HG03103 (cell line): ENCODE measurements at regions not wholly inside any gene's neighbourhood (a gene's known extent, or its start where the extent isn't known, plus 50 kb on each side); places are given as distances from the start of the nearest gene placed in this dataset.
"Not testable (repeated sequence)": the region's sequence is repeated elsewhere in the genome, so short reads cannot be mapped to it uniquely, and the experiment has no call there.

Experiments used
- ATAC-seq: cut with Tn5 transposase; IDR thresholded peaks from one replicate; pipeline ENCODE4 v1.9.1; 2021; ENCODE audit warnings: low read depth; ENCODE audit not compliant: unreplicated experiment

DNA sequence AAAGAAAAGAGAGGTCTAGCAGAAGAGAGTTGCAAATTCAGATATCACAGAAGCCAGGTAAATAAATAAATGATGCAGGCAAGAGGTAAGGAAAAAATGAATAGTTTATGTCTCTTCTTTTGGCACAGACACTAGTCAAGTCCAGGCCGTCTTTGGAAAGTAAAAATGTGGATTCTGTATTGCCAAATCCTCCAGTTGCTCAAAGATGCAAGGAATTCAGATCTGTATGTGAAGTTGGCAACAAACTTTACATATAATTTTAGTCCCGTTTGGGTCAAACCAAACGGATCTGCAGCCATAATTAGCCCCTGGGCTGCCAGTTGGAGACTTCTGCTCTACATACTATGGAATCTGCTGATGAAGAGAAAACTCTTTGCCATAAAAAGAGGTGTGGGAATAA, 200.5 kb upstream of the RND3 start:
- ATAC-seq, result no peak

DNA sequence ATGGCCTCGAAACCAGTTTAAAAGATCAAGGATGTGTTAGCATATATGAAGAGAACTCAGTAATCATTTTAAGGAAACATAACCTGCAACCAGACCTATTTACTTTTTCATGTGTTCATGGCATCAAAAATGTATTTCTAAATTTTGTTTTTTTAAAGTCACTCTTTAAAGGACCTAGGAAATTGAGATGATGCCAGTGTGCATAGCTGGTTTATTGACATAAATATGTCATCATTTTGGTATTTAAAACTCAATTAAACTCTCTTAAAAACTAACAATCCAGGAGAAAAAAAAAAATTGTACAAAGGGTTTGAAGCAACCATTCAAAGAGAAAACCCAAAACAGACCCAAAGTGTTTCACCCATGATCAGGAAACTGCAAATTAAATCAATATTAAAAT, 198.9 kb upstream of the RND3 start:
- ATAC-seq, result no peak

DNA sequence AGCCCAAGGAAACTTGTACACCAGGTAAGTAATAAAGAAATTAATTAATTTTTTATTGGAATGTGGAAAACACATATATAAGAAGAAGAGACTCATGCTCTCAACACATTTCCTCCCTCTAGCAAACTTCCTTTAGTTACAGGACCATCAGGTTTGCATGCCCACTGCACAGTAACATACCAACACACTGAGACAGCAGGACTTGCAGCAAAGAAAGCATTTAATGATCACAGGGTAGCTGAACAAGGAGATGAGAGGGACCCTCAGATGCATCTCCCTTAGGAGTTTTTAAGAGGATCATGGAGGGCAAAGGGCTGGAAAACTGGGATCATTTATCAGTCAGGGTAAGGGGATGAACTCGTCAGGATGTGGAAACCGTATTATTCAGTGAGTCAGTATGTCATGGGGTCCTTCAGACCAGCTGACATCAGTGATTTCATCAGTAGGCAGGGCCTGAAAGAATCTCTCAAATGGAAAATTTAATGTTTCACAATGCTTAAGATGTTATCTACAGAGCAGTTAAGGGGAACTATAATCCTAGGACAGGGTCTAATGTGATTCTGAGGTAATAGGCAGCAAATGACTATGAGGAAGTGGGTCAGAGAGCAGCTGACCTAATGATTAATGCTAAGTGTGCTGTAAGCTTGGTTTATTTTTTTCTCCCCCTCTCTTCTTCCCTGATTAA, 193.8 kb upstream of the RND3 start:
- ATAC-seq, result no peak

DNA sequence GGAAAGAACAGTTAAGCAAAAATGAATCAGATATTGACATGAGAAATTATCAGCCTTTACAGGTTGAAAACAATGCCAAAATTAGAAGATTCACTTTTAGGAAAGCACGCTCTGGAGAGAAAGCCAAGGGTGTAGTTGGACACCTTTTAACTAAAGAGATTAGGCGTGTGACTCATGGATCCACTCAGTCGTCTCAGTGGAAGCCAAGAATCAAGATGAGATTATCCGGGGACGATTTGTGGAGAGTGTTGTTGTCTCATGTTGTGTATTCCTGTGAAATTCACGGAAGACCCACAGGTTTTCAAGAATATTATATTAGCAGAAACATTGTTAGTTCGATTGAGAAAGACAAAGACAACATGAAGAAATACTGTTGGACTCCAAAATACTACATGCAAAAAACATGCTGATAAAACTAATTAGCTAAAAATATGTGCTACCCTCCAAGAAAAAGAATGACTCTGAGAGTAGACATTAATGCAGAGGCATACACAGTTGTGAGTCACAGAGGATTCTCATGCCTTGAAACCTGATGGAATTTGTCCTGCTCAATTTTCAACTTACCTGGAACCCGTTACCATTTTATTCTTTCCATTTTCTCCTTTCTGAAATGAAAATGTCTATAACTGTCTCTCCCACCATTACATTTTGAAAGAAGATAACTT, 192.1 kb upstream of the RND3 start:
- ATAC-seq, result no peak

DNA sequence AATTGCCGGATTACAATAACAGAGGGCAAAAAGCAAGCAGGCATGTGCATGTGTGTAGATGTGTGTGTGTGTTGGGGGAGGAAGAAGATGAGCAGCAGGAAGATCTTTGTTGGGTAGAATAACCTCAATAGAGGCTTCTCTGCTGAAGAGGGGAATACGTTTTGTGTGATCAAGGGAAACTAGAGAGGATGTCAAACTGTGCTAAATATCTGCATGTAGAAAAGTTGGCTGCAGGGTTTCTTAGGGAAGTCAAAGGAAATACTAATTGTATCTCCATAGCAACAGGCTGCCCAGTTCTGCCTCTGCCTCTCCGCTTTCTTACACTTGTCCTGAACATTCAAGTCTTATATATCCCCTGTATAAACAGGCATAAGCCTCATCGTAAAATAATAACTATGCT, 190.1 kb upstream of the RND3 start:
- ATAC-seq, result no peak

DNA sequence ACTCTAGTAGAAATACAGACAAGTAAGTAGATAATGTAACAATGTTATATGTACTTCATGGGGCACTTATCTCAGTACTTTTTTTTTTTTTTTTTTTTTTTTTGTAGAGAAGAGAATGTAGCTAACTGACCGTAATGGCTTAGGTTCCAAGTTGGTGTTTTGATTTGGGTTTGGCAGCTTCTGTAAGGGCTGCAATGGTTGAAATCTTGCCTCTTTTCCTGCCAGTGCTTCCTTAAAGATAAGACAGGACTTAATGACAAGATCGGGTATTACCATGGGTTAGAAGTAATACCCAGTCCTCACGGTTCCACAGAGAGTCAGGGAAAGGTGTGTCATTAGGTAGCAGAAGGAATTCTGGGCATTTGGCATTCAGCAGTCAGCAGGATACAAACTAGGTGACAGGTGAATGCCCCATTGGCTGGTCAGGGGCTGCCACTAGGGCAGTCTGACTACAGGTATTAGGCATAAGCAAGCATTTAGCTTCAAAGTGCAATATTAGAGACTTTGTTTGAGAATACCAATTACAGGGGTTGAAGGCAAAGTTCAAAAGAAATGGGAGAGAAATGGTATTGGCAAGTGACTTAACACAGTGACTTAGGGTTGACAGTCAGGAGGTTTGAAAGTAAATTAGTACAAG, 189.4 kb upstream of the RND3 start:
- no peak for ATAC-seq

DNA sequence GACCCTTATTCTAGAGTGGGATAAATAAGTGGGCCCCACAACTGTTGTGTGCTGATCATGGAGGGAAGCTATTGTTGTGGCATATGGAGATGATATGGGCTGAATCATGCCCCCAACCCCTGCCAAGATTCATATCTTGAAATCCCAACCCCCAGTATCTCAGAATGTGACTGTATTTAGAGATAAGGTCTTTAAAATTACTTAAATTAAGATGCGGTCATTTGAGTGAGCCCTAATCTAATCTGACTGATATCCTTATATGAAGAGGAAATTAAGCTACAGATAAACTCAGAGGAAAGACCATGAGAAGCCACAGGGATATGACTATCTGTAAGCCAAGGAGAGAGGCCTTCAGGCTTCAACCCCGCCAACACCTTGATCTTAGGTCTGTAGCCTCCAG, 188.3 kb upstream of the RND3 start:
- no peak for ATAC-seq

DNA sequence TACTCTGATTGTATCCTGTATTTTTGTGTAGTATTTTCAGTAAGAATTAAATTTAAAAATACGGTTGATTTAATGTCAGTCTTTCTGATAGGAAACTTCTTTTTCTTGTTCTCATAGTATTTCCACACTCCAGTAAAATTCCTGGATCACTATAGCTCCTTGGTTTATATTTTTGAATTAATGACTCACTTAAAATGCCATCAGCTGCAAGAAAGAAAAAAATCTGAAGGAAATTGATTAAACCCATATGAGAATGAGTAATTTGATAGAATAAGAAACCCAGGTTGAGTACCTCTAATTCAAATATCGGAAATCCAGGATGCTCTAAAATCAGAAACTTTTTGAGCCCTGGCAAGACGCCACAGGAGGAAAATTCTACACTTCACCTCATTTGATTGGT, 186.8 kb upstream of the RND3 start:
- no peak for ATAC-seq

DNA sequence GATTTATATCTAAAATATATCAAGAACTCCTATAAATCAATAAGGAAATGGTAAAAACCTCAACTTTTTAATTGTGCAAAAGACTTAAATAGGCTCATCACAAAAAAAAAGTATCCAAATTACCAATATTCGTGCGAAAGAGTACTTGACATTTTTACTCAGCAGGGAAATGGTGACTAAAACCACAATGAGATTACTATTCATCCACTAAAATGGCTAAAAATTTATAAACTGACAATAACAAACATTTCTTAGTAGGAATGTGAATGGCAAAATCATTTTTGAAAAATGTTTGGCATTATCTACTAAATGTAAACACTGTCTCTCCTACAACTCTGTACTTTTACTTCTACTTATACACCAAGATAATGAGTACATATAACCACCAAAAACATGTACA, 184.8 kb upstream of the RND3 start:
- ATAC-seq, result no peak

DNA sequence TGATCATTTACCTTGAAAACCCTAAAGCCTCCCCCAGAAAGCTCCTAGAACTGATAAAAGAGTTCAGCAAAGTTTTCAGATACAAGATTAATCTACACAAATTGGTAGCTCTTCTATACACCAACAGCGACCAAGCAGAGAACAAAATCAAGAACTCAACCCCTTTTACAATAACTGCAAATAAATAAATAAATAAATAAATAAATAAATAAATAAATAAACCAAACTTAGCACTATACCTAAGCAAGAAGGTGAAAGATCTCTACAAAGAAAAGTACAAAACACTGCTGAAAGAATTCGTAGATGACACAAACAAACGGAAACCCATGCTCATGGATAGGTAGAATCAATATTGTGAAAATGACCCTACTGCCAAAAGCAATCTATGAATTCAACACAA, 182.0 kb upstream of the RND3 start:
- ATAC-seq, result no peak

DNA sequence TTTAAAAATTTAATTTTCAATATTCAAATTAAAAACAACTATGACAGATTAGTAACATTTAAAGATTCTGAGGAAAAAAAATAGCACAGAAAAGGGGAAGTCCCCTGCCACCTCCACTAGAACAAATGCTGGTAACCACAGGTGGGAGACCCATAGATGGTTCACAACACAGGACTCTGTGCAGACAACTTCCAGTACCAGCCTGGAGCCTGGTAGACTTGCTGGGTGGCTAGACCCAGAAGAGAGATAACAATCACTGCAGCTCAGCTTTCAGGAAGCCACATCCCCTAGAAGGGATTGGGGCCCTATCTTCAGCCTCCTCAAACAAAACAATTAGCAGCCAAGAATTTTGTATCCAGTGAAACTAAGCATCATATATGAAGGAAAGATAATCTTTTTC, 179.6 kb upstream of the RND3 start:
- ATAC-seq, result not testable (repeated sequence)

DNA sequence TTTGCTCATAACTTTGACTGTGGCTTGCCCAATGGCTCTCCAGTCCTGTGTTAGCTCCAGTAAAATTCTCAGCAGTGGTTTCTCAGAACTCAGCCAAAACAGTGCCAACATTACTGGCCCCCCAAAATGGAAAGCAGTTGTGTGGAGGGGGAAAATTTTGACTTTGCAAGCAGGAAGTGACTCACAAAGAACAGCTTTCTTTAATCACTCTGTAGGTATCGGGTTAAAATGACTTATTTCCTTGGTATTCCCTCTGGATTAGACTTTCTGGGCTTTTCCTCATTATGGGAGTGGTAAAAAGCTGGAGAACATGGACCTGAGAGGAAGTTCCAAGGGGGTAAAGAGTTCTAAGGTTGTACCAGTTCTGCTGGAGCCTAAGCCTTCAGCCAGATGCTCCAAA, 175.7 kb upstream of the RND3 start:
- ATAC-seq, result no peak

DNA sequence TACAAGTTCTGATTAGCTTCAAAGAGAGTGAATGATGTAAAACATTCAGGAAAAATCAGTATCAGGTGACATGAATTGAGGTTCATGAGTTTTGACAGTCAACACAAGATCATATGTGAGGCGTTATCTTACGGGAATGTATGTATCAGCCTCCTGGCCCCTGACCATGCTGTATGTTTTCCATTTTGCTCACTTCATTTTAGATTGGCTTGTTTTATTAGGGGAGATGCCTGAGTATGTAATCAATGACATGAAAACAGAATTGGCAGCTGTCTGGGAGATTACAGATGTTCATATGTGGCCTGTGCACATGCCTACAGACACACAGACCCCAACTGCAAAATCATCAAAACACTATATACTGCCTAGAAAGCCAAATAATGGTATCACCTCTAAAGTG, 168.5 kb upstream of the RND3 start:
- ATAC-seq, result no peak

DNA sequence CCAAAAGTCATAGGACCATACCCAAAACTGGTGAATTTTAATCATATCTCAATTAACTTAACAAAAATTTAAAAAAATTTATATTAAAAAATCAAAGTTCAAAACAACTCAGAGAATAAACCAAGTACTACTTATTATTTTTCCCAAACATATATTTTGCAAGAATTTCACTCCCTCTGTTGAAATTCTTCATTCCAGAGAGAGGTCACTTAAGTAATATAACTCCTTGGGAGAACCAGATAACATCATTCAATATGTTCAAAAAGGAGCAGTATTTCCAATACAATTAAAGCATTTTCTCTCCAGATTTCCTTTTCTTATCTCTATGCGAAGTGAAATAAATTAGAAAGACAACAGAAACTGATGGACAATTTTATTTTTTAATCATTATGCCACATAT, 165.9 kb upstream of the RND3 start:
- ATAC-seq, result no peak

DNA sequence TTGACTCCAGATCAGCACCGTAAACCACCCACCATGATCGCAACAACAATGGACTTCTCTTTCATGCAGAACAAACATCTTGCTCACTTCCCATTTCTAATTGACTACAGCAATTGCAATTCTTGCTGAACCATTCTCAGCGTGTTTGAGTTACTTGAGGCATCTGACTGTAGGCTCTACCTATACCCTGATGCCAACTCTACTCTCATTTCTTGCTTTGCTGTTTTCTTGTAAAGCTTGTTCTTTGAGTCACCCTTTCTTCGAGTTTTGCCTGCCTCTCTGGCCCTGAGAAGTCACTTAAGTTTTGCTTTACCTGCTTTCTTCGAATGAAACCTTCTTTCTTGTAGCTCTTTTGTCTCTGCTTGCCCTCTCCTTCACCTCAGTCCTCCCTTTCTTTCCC, 160.5 kb upstream of the RND3 start:
- ATAC-seq, result no peak

DNA sequence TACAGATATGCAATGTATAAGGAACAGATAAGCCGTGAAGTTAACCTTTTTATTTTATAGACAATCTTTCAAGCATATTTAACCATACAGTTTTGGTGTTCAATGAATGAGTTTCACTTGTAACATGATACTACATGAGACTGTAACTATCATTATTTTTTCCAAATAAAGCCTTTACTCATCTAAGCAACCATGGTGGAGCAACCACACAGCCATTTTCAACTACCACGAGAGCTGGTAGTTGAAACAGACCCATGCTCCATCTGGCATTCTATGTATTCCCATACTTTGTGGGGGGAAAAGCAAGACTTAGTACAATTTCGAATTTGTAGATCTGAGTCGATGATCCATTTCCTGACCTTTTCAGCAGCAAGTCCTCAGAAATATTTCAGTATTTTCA, 159.3 kb upstream of the RND3 start:
- ATAC-seq, result no peak

DNA sequence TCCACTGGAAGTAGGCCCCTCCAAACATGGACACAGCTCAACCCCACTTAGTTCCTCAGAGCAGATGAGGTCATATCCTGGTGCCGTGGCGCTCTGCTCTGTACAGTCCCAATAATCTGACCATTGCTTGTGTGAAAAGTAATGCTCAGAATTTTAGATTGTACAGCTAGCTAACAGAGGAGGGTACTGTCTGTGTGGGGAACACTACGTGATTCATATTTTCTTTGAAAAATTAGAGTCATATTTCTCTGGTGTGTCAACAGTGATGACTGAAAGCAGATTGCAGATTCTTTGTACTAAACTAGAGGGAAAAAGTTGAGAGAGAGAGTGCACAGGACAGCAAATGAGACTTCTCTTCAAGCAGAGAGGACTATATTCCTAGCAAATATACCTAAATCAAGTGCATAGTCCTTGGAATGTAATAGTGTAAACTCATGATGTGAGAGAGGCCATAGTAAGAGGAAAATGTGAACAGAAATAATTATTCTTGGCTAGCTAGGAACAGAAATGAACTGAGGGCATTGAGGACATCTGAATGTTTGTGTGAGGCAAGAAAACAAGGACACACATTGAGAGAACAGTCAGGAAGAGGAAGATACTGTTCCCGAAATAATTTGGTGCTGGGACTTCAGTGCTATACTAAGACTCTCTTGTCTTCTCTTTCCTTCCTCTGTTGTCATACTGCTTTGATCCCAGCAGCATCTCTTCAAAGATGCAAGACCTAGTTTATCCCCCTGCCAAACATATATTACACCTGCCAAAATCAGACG, 157.0 kb upstream of the RND3 start:
- ATAC-seq, result no peak

DNA sequence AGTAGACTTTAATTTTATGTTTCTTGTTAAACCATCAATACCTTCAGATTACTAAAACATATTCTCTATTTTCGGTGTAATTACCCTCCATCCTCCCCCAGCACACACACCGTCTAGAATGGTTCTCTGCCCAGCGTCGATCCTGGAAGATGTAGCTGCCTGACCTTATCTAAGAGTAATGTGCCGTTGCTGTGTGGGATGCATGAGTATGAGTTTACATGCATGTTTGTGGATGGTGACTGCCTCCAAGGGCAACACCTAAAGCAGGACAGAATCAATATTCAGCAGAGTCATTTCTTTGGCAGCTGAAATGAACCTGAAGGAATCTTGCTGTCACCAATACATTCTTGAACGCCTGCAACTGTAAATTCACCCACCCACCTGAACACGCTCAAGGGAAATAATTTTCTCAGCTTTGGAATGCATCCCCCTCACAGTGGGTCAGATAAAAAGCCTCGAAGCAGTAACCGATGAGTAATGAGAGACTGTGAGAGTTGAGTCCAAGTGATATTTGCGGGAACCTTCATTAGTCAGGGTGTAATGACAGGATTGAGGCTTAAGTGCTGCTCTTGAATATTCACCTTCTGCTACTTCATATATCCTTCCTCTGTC, 155.8 kb upstream of the RND3 start:
- no peak for ATAC-seq

DNA sequence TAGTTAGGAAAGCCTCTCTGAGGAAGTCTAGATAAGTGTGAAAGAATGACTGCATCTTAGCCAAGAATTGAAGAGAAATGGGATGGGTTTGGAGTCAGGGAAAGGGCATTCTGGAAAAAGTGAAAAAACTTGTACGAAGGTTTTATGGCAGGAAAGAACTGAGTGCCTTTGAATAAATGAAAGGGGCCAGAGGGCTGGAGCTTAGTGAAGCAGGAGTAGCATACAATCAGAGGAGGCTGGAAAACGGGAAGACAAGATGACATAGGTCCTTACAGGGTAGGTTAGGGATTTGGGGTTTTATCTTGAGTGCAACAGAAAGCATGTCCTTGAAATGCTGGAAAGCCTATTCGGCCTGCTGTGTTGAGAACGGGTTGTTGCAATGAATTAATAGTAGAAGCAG, 152.6 kb upstream of the RND3 start:
- no peak for ATAC-seq

DNA sequence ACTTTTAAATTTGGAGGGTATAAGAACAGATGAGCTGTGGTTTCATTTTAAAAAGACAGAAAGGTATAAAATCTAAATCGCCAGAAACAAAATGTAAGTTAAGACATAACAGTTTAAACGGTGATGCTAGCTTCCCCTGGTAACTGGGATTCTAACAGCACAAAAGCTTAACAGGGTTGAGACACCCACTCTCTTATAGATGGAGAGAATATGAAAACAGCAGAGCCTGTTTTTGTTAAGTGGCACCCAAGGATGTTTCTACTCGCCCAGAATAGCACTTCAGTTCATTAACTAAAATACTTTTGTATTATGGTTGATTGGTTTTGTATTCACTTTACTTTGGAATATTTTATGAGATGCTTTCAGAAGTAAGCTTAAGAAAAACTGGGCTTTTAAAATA, 151.9 kb upstream of the RND3 start:
- ATAC-seq, result no peak

DNA sequence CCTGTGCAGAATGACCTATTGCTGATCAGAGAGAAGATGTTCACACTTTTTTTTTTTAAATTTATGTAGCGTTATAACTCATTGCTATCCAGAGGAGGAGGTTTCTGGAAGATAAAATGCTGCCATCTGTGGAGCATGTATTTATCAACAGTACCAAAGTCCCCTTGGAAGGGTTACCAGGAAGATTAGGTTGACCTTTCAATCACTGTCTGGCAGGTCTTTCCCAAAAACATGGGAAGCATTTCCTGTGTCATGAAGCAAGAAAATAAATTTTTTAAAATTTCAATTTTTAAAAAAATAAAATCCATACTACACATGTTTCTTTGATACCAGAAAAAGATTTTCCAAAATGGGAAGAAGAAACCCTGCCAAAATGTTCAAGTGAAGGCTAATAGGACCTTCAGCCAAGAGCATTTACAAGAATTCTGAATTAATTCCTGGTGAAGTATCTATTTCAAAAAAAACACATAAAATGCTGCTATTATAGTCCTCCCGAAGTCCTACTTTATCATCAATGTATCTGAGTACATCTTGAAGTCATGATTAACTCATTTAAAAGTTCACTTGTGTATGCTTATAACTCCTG, 143.9 kb upstream of the RND3 start:
- no peak for ATAC-seq
